HUES64 (cell line): ENCODE measurements at regions not wholly inside any gene's neighbourhood (a gene's known extent, or its start where the extent isn't known, plus 50 kb on each side); places are given as distances from the start of the nearest gene placed in this dataset.
"Not testable (repeated sequence)": the region's sequence is repeated elsewhere in the genome, so short reads cannot be mapped to it uniquely, and the experiment has no call there.

Experiments used
- H3K27ac ChIP-seq: 2 replicates; pipeline ENCODE4 v1.7.0; 2013; ENCODE audit warnings: low read depth, low read length, inconsistent platforms
- H3K27me3 ChIP-seq: 2 replicates; pipeline ENCODE4 v1.6.1; 2013; ENCODE audit warnings: mild to moderate bottlenecking, low read length; ENCODE audit not compliant: insufficient read depth
- H3K36me3 ChIP-seq: 2 replicates; pipeline ENCODE4 v1.6.1; 2013; ENCODE audit warnings: mild to moderate bottlenecking, low read length; ENCODE audit not compliant: insufficient read depth
- H3K4me1 ChIP-seq: 2 replicates; pipeline ENCODE4 v1.6.1; 2013; ENCODE audit warnings: mild to moderate bottlenecking, low read length, moderate library complexity; ENCODE audit not compliant: insufficient read depth
- H3K4me3 ChIP-seq: 2 replicates; pipeline ENCODE4 v1.5.1; 2013; ENCODE audit warnings: mild to moderate bottlenecking, low read length, moderate library complexity
- H3K9ac ChIP-seq: 2 replicates; pipeline ENCODE4 v1.6.1; 2013; ENCODE audit warnings: mild to moderate bottlenecking, low read depth, low read length
- H3K9me3 ChIP-seq: 2 replicates; pipeline ENCODE4 v1.6.1; 2013; ENCODE audit warnings: low read depth, low read length; ENCODE audit not compliant: insufficient read depth
- WGBS: fragments of 150-250, 120-280 bp; methylation state at CpG from one replicate; pipeline ENCODE4 v1.1.7; 2013; ENCODE audit warnings: missing lambda C conversion rate; 5-methylcytosine and 5-hydroxymethylcytosine counted together

DNA sequence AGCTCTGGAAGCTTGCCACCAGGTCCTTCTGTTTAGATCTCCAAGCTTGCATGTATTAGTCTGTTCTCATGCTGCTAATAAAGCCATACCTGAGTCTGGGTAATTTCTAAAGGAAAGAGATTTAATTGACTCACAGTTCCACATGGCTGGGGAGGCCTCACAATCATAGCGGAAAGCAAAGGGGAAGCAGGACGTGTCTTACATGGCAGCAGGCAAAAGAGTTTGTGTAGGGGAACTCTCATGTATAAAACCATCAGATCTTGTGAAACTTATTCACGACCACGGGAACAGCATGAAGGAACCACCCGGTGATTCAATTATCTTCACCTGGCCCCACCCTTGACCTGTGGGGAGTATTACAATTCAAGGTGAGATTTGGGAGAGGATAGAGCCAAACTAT is 147.0 kb upstream of the PROK2 start:
- 80% methylated on average over 5 of the region's 5 CpGs for WGBS
- Histone ChIP-seq H3K27me3 (no peaks in the 10 kb centered on the region), H3K4me1 (peaks cover 12% of the 10 kb centered on the region), H3K9me3 (no peaks in the 10 kb centered on the region), H3K27ac (no peak overlapping the region), H3K4me3 (no peak overlapping the region), H3K9ac (no peak overlapping the region), H3K36me3 (no peaks in the 10 kb centered on the region)

DNA sequence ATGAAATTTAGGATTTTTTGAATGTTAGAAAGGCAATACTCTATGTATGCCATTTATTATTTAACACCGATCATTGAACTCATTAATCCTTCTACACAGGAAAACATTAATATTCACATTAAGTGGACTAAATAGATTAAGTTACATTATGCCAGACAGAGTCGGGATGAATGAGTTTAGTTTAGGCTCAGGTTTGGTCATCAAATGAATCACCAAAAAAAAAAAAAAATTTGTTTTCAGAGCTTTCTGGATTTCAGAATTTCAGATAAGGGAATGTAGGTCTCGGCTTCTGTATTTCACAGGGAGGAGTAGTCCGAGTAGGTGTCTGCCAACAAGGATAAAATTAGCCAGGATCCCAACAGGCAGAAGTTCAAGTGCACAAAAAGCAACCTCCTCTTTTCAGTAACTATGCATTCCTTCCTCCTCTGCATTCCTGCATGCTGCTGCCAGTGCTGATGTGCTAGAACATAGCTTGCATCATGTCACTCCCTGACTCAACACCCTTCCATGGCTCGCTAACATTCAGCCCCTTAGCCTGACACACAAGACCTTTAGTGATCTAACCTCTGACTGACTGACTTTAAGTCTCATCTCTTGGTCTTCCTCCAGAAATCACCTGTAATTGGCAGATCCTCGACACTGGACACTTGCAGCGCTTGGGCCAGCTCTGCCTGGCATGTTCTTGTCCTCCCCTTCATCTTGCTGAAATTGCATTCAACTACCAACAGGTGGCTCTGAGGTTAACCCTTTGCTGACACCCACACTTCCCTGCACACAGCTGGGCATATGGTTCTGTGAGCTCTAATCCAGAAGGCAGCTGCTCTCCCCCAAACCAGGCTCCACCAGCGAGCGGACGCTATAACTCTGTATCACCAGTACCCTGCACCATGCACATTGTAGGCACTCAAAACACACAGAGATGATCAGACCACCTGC is 145.4 kb upstream of the PROK2 start:
- H3K9ac ChIP-seq: no peak overlapping the region
- H3K4me1 ChIP-seq: peaks cover 23% of the 10 kb centered on the region
- no peak overlapping the region for H3K4me3 ChIP-seq
- no peaks in the 10 kb centered on the region for H3K9me3 ChIP-seq
- no peaks in the 10 kb centered on the region for H3K27me3 ChIP-seq
- 78% methylated on average over 9 of the region's 10 CpGs for WGBS
- no peak overlapping the region for H3K27ac ChIP-seq
- no peaks in the 10 kb centered on the region for H3K36me3 ChIP-seq

GRCh38 chr3:71928212-71928611 is 143.3 kb upstream of the PROK2 start:
- Histone ChIP-seq H3K27me3 (no peaks in the 10 kb centered on the region), H3K4me3 (no peak overlapping the region), H3K4me1 (peaks cover 31% of the 10 kb centered on the region), H3K9ac (no peak overlapping the region), H3K36me3 (no peaks in the 10 kb centered on the region), H3K27ac (no peak overlapping the region), H3K9me3 (no peaks in the 10 kb centered on the region)
- WGBS: 97% methylated on average over 2 of the region's 2 CpGs

- Histone ChIP-seq H3K9me3 (no peaks in the 10 kb centered on the region), H3K27me3 (no peaks in the 10 kb centered on the region), H3K36me3 (no peaks in the 10 kb centered on the region), H3K9ac (no peak overlapping the region), H3K4me1 (peaks cover 31% of the 10 kb centered on the region), H3K4me3 (no peak overlapping the region), H3K27ac (no peak overlapping the region)
- WGBS: 95% methylated on average over 8 of the region's 8 CpGs
Observed at GRCh38 chr3:71927505-71928066, 142.6 kb upstream of the PROK2 start.

DNA sequence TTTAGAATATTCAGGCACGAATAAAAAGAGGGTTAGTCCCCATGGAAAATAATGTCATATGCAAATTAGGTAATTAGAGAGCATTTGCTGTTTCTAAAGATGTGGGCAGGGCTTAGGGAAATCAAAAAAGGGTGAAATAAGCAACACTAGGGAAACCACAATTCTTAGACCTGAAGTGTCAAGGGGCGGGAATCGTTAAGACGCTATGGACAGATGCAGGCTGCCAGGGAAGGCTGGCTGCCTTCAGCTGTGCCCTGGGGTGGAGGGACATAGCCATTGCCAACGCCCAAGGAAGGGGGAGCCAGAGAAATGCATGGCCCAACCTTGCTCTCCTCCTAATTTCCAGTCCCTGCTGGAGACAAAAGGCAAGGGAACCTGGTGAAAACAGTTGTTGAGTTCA is 141.7 kb upstream of the PROK2 start:
- 34% methylated on average over 5 of the region's 5 CpGs for WGBS
- no peak overlapping the region for H3K4me3 ChIP-seq

DNA sequence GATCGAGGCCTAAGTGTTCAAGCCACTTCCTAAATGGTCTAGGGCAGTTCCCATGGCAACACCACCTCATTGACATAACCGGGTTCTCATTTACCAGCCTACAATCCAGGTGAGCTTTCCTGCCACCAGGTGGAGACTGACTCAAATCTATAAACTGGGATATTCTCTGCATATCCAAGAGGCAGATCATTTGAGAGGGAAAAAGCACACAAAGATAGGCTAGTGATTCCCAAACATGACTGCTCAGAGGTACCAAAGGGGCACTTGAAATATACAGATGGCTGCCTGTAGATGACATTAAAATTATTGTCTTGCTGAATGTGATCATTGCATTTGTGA is 141.3 kb upstream of the PROK2 start:
- WGBS: 11% methylated on average over 2 of the region's 2 CpGs
- Histone ChIP-seq H3K27ac (peak overlapping the region; percentile 66), H3K4me1 (peaks cover 31% of the 10 kb centered on the region), H3K36me3 (no peaks in the 10 kb centered on the region), H3K27me3 (no peaks in the 10 kb centered on the region), H3K9ac (no peak overlapping the region; the same call in 1 of the 2 replicates), H3K9me3 (no peaks in the 10 kb centered on the region), H3K4me3 (no peak overlapping the region)

More for the DNA sequence above, 141.7 kb upstream of the PROK2 start:
- H3K27ac ChIP-seq: 0 out of 2 replicates have a peak overlapping the region, but pooled peaks have one; percentile 16
- no peak overlapping the region for H3K9ac ChIP-seq
- H3K36me3 ChIP-seq: no peaks in the 10 kb centered on the region
- H3K4me1 ChIP-seq: peaks cover 31% of the 10 kb centered on the region
- no peaks in the 10 kb centered on the region for H3K9me3 ChIP-seq
- H3K27me3 ChIP-seq: no peaks in the 10 kb centered on the region

GRCh38 chr3:71925511-71926261 is 140.7 kb upstream of the PROK2 start:
- Histone ChIP-seq H3K4me1 (peaks cover 29% of the 10 kb centered on the region), H3K27ac (peak overlapping the region; percentile 66)
- H3K36me3 ChIP-seq, H3K27me3 ChIP-seq, H3K9ac ChIP-seq, H3K9me3 ChIP-seq, H3K4me3 ChIP-seq: not testable (repeated sequence)
- WGBS: 19% methylated on average over 13 of the region's 13 CpGs

DNA sequence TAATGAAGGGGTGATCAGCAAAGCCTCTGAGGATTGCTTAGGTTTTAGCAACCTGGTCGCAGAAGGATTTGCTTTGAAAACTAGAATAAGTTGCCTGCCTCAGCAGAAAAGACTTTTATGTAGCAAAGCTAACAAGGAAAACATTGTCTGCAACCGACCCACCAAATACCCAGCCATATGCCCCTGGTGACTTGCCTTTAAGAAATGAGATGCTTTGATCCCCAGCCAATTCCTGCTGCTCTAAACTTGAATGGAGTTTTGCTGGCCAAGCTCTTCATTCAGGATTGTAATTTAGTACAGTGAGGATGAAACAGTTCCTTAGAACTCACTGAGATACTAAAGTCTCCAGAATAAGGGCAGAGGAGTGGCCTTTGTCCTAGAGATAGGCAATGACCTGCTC is 139.8 kb upstream of the PROK2 start:
- 61% methylated on average over 2 of the region's 2 CpGs for WGBS
- H3K27me3 ChIP-seq: no peaks in the 10 kb centered on the region
- H3K36me3 ChIP-seq: no peaks in the 10 kb centered on the region
- peak overlapping the region; percentile 56 for H3K27ac ChIP-seq
- H3K4me1 ChIP-seq: peaks cover 24% of the 10 kb centered on the region
- no peak overlapping the region for H3K4me3 ChIP-seq
- no peak overlapping the region for H3K9ac ChIP-seq
- H3K9me3 ChIP-seq: no peaks in the 10 kb centered on the region

GRCh38 chr3:71921036-71921435 is 136.1 kb upstream of the PROK2 start:
- peaks cover 12% of the 10 kb centered on the region for H3K4me1 ChIP-seq
- no peak overlapping the region for H3K4me3 ChIP-seq
- H3K27me3 ChIP-seq: no peaks in the 10 kb centered on the region
- no peaks in the 10 kb centered on the region for H3K36me3 ChIP-seq
- WGBS: 98% methylated on average over 1 of the region's 1 CpG
- no peak overlapping the region for H3K9ac ChIP-seq
- no peaks in the 10 kb centered on the region for H3K9me3 ChIP-seq
- H3K27ac ChIP-seq: no peak overlapping the region

- Histone ChIP-seq H3K4me3 (no peak overlapping the region), H3K9me3 (no peaks in the 10 kb centered on the region), H3K36me3 (no peaks in the 10 kb centered on the region), H3K4me1 (peaks cover under 1% of the 10 kb centered on the region), H3K9ac (no peak overlapping the region), H3K27ac (no peak overlapping the region), H3K27me3 (no peaks in the 10 kb centered on the region)
- 86% methylated on average over 3 of the region's 3 CpGs for WGBS
Observed at GRCh38 chr3:71919572-71919971, 134.6 kb upstream of the PROK2 start.

DNA sequence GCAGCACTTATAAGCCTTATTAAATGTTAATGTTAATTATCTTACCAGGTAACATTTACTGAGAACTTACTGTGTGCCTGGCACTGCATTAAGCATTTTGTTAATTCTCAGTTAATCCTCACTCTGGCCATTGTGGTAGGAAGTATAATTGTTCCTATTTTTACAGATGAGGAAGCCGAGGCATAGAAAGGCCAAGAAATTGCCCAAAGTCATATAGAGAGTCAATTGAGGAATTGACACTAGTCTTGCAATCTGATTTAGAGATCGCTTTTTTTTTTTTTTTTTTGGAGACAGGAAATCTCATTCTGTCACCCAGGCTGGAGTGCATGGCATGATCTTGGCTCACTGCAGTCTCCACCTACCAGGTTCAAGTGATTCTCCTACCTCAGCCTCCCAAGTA is 132.6 kb upstream of the PROK2 start:
- no peak overlapping the region for H3K4me3 ChIP-seq
- no peaks in the 10 kb centered on the region for H3K36me3 ChIP-seq
- H3K9ac ChIP-seq: no peak overlapping the region
- H3K9me3 ChIP-seq: no peaks in the 10 kb centered on the region
- H3K27me3 ChIP-seq: no peaks in the 10 kb centered on the region
- no peak overlapping the region for H3K27ac ChIP-seq
- 90% methylated on average over 2 of the region's 2 CpGs for WGBS
- no peaks in the 10 kb centered on the region for H3K4me1 ChIP-seq
